Astrocyte of the cerebellum (primary cell): ENCODE measurements at regions not wholly inside any gene's neighbourhood (a gene's known extent, or its start where the extent isn't known, plus 50 kb on each side); places are given as distances from the start of the nearest gene placed in this dataset.

Source experiments
- DNase-seq: peaks from one replicate; pipeline ENCODE4 v3.0.0-alpha.2; 2011; ENCODE audit warnings: low read depth
- H3K4me3 ChIP-seq: 2 replicates; pipeline ENCODE4 v1.5.1; 2011; ENCODE audit warnings: mild to moderate bottlenecking, low read depth, low read length, moderate library complexity
- in situ Hi-C: cut with HindIII; loops from 2 replicates; pipeline ENCODE4 v1.10.0; 2017; ENCODE audit warnings: low sequenced_read_pairs
- TF ChIP-seq, protein P1 (sequence below): IDR thresholded peaks from 2 replicates; pipeline ENCODE4 v1.5.1; 2012; ENCODE audit warnings: low read length, low read depth, moderate library complexity, mild to moderate bottlenecking; ENCODE audit errors: missing control alignments

DNA sequence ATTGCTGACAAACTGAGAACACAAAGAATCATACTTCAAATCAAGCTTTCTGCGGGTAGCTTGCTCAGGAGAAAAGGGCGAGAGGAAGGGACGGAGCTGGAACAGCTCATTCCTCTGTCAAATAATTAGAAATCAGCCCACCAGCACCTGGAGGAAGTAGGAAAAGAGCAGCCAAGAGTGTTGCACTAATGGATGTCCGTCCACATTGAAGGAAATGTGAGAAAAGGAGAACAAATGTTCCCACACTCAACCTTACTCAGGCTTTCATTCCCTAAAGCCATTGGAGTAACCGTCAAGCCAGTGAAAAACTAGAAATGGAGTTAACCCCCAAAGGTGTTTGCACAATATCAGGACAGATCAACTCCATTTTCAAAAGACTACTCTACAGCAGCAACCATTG lies 233.0 kb upstream of the PRKD1 start:
- in situ Hi-C loops = no loop called here
- H3K4me3 ChIP-seq = no peak overlapping the region
- DNase-seq = no peak
- TF ChIP-seq, protein P1, sequence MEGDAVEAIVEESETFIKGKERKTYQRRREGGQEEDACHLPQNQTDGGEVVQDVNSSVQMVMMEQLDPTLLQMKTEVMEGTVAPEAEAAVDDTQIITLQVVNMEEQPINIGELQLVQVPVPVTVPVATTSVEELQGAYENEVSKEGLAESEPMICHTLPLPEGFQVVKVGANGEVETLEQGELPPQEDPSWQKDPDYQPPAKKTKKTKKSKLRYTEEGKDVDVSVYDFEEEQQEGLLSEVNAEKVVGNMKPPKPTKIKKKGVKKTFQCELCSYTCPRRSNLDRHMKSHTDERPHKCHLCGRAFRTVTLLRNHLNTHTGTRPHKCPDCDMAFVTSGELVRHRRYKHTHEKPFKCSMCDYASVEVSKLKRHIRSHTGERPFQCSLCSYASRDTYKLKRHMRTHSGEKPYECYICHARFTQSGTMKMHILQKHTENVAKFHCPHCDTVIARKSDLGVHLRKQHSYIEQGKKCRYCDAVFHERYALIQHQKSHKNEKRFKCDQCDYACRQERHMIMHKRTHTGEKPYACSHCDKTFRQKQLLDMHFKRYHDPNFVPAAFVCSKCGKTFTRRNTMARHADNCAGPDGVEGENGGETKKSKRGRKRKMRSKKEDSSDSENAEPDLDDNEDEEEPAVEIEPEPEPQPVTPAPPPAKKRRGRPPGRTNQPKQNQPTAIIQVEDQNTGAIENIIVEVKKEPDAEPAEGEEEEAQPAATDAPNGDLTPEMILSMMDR = no peak

DNA sequence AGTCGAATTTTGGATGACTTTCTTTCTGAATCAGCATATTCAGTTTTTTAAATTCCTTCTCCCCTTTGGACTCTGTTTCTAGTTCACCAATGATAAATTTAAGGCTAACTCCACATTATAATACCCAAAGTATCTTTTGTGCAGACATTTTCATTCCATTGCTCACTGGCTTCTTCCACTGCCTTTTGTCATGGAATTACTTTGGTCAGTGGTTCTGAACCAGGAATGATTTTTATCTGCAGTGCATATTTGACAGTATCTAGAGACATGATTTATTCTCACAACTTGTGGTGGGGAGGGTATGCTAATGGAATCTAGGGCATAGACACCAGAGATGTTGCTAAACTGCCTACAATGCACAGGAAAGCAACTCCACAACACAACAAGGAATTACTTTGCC lies 234.4 kb upstream of the PRKD1 start:
- TF ChIP-seq, protein P1 = no peak
- in situ Hi-C loops = no loop called here

DNA sequence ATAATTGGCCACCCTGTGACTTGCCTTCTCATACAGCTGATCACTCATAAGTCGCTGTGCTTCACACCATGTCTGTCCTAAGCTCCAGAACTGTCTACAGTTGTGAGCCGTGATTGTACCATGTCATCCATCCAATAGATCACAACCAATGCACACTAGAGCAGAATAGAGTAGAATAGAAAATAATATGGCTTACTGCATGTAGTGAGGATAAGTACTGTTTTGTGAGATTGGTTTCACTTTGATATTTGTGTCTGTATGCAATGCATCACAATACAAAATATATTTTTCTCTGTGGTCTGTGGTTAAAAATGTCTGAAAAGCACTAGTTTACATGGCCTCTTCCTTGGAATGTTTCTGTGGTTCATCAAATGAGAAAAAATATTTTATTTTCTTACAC lies 237.6 kb upstream of the PRKD1 start:
- in situ Hi-C loops = no loop called here

More for the DNA sequence above, 234.4 kb upstream of the PRKD1 start:
- no peak for DNase-seq
- no peak overlapping the region for H3K4me3 ChIP-seq

DNA sequence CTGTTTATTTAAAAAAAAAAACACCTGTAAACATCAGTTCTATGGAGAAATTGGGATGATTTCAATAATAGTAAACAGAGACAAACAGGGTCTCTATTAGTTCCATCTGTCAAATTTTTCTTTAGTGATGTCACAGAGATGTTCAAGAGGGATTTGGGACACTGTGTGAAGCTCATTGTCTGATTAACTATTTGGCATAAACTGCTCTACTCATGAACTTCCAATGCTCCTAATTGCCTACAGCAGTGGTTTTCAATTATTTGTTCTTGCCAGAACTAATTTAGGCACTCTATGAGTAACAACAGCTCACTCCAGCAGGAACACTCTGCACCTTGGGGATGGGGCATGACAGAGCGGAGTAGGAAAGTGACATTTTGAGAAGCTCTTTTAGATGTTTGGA lies 250.1 kb upstream of the PRKD1 start:
- TF ChIP-seq, protein P1 = no peak
- H3K4me3 ChIP-seq = no peak overlapping the region
- in situ Hi-C loops = no loop called here
- DNase-seq = no peak

More for the DNA sequence above, 237.6 kb upstream of the PRKD1 start:
- TF ChIP-seq, protein P1 = no peak
- no peak overlapping the region for H3K4me3 ChIP-seq
- DNase-seq = no peak

DNA sequence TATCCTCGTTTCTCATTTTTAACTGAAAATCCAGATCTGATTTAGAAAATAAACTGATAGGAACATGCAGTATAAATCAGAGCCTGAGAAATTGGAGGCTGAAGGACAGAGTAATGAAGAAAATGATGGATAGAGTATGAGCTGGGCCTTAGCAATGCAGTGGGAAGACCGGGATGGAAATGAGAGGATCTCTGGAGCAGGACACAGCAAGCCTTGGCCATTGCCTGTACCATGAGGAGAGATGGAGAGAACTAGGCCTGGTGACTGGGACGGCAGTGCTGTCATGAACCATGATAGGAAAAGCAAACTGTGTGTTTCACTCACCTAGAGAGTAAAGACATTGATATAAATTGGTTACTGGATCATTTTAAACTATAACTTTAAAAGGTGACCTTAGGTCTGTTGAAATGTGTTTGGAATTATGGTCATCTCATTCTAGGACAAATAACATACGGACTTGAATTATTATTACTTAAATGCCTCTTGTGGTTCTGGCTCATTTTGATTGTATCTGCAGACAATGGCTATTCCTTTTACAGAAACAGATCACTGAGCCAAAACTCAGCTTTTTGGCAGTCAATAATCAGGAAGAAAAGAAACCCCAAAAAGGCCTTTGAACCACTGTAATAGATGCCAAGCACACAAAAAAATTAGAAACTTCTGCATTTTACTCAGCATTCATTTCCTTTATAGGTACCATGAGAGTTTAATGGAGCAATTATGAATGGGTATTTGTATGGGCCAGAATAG lies 251.9 kb upstream of the PRKD1 start:
- in situ Hi-C loops = no loop called here
- TF ChIP-seq, protein P1 = no peak

DNA sequence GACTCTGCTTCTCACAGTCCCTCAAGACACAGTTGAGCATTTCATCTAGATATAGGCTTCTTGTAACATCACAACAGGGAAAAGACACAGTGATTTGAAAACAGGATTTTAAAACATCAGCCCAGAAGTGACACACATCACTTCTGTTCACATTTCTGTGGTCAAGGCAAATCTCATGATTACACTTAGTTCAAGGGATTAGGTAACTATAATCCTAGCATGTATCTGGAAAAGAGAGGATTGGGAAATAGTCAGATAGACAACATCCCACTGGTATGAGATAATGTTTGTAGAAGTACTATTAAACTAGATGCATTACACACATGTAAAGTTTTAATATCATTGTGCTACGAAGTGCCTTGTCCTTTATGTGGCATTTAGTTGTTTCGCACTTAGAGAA lies 252.6 kb upstream of the PRKD1 start:
- TF ChIP-seq, protein P1 = no peak
- DNase-seq = no peak
- in situ Hi-C loops = no loop called here
- H3K4me3 ChIP-seq = no peak overlapping the region

More for the DNA sequence above, 251.9 kb upstream of the PRKD1 start:
- H3K4me3 ChIP-seq = no peak overlapping the region
- DNase-seq = peak; percentile 57
